Left cardiac atrium (tissue), 4 donors: ENCODE measurements at regions not wholly inside any gene's neighbourhood (a gene's known extent, or its start where the extent isn't known, plus 50 kb on each side); places are given as distances from the start of the nearest gene placed in this dataset.
"Not testable (repeated sequence)": the region's sequence is repeated elsewhere in the genome, so short reads cannot be mapped to it uniquely, and the experiment has no call there.

Experiments used
- ATAC-seq, 2 donors: fragments of 200-7000 bp; cut with Tn5 transposase; one replicate each; pipeline ENCODE4 v1.9.1; 2020; ENCODE audit warnings: mild to moderate bottlenecking in 2 of 2, moderate library complexity in 2 of 2
- DNase-seq: peaks from one replicate; pipeline ENCODE4 v3.0.0-alpha.2; 2020
- intact Hi-C, 2 donors: fragments of 100-400 bp; cut with DNase I; formaldehyde crosslinking; loops; one replicate each; pipeline versions ENCODE4 v1.14.1 to v1.15.1; 2022 to 2023
- donor health status: DM: no; HTN: yes; CAD: no.
- donor health status: DM: no; HTN: yes; CAD: no; lungs with severe emphysema.
- donor health status: DM: yes; HTN: yes; CAD: no.
- donor health status: Dilated cardiomyopathy.

- ATAC-seq: no peak
- intact Hi-C loops: no loop called here
- DNase-seq: no peak
These were observed 241.0 kb upstream of the MSX2 start for GRCh38 chr5:174483411-174483810.

GRCh38 chr5:174489215-174489614 is 235.2 kb upstream of the MSX2 start:
- no peak for DNase-seq
- ATAC-seq: no peak
- intact Hi-C loops: no loop called here

- no peak for ATAC-seq
- intact Hi-C loops: no loop called here
- DNase-seq: no peak
These were observed 234.3 kb upstream of the MSX2 start for GRCh38 chr5:174489920-174490597.

GRCh38 chr5:174490728-174491127 is 233.7 kb upstream of the MSX2 start:
- intact Hi-C loops: no loop called here
- DNase-seq: no peak
- no peak for ATAC-seq

GRCh38 chr5:174491265-174491664 is 233.1 kb upstream of the MSX2 start:
- no peak for DNase-seq
- ATAC-seq: no peak
- intact Hi-C loops: no loop called here

GRCh38 chr5:174491761-174492350 is 232.5 kb upstream of the MSX2 start:
- intact Hi-C loops: no loop called here
- ATAC-seq (no peak), DNase-seq (no peak)

- DNase-seq (no peak), ATAC-seq (no peak)
- intact Hi-C loops: no loop called here
These were observed 230.9 kb upstream of the MSX2 start for GRCh38 chr5:174493530-174493929.

- intact Hi-C loops, DNase-seq, ATAC-seq: not testable (repeated sequence)
These were observed 226.4 kb upstream of the MSX2 start for GRCh38 chr5:174497939-174498338.

- ATAC-seq, intact Hi-C loops, DNase-seq: not testable (repeated sequence)
These were observed 225.8 kb upstream of the MSX2 start for GRCh38 chr5:174498575-174498974.

- no peak for ATAC-seq
- intact Hi-C loops: no loop called here
- no peak for DNase-seq
These were observed 223.7 kb upstream of the MSX2 start for GRCh38 chr5:174500636-174501035.

GRCh38 chr5:174501461-174502069 is 222.8 kb upstream of the MSX2 start:
- intact Hi-C loops: no loop called here
- ATAC-seq: peak; percentile 64 to 67
- no peak for DNase-seq

- DNase-seq (no peak), ATAC-seq (no peak)
- intact Hi-C loops: no loop called here
These were observed 221.3 kb upstream of the MSX2 start for GRCh38 chr5:174503086-174503460.

- ATAC-seq: no peak
- intact Hi-C loops: no loop called here
- DNase-seq: no peak
These were observed 220.7 kb upstream of the MSX2 start for GRCh38 chr5:174503461-174504265.

GRCh38 chr5:174504266-174504726 is 220.1 kb upstream of the MSX2 start:
- ATAC-seq: no peak
- DNase-seq: no peak
- intact Hi-C loops: no loop called here

- intact Hi-C loops: no loop called here
- ATAC-seq: no peak
- no peak for DNase-seq
These were observed 218.8 kb upstream of the MSX2 start for GRCh38 chr5:174505621-174506020.

- intact Hi-C loops, ATAC-seq, DNase-seq: not testable (repeated sequence)
These were observed 213.5 kb upstream of the MSX2 start for GRCh38 chr5:174510782-174511453.

GRCh38 chr5:174511714-174512253 is 212.6 kb upstream of the MSX2 start:
- ATAC-seq (peak in 1 of 2 donors; percentile 57), DNase-seq (no peak)
- intact Hi-C loops: no loop called here

GRCh38 chr5:174514325-174514724 is 210.1 kb upstream of the MSX2 start:
- intact Hi-C loops: no loop called here
- no peak for DNase-seq
- no peak for ATAC-seq

- DNase-seq (no peak), ATAC-seq (no peak)
- intact Hi-C loops: no loop called here
These were observed 209.4 kb upstream of the MSX2 start for GRCh38 chr5:174514983-174515394.
